ENCODE measurements at regions not wholly inside any gene's neighbourhood (a gene's known extent, or its start where the extent isn't known, plus 50 kb on each side); places are given as distances from the start of the nearest gene placed in this dataset.

GRCh38 chr5:110104060-110104725 lies 414.5 kb downstream of the MAN2A1 start:
- WGBS, 2 experiments (ENCODE audit: extremely low coverage in 1 of 2, insufficient coverage in 1 of 2, insufficient read length in 1 of 2, insufficient replicate concordance in 2 of 2, low coverage in 1 of 2, low lambda C conversion rate in 2 of 2, missing lambda C conversion rate in 1 of 2): 82% methylated on average over 13 of the region's 13 CpGs; no CpG with 5 or more reads in 1 of the 2 experiments
- Histone ChIP-seq H3K27me3 (replicated peaks in 1 of 4; ENCODE audit: control insufficient read depth in 3 of 4, extremely low read depth in 1 of 4, insufficient read depth in 3 of 4, low read length in 3 of 4) (no peaks in the 10 kb centered on the region), H4K5ac (ENCODE audit: insufficient read length, low read depth, low read length) (no peak overlapping the region), H3K14ac (ENCODE audit: insufficient read length) (no peak overlapping the region), H3K23me2 (ENCODE audit: low read depth, low read length) (no peaks in the 10 kb centered on the region; the same call in 1 of the 2 replicates), H4K8ac (ENCODE audit: extremely low read depth, insufficient read depth, low read length) (no peak overlapping the region), H2BK20ac (ENCODE audit: low read length) (no peak overlapping the region), H2BK120ac (replicated peaks; ENCODE audit: low read depth, low read length) (no peak overlapping the region), H3K36me3 (ENCODE audit: control insufficient read depth in 2 of 4, insufficient read depth in 4 of 4, low read length in 3 of 4) (no peaks in the 10 kb centered on the region), H3K9me3 (ENCODE audit: insufficient read depth in 2 of 2, low read depth in 1 of 2, low read length in 1 of 2) (no peaks in the 10 kb centered on the region), H3K79me1 (ENCODE audit: low read depth, low read length) (no peaks in the 10 kb centered on the region), H2BK12ac (ENCODE audit: low read depth, low read length) (no peak overlapping the region), H3K23ac (ENCODE audit: insufficient read length) (no peak overlapping the region), H2BK5ac (ENCODE audit: low read depth, low read length) (no peak overlapping the region), H2BK15ac (ENCODE audit: low read length) (no peak overlapping the region), H3K79me2 (ENCODE audit: control insufficient read depth in 1 of 2, insufficient read depth in 2 of 2, low read length in 2 of 2) (no peaks in the 10 kb centered on the region), H3K4me2 (ENCODE audit: insufficient read depth in 1 of 2, low read depth in 2 of 2, low read length in 2 of 2) (no peak overlapping the region), H2AFZ (ENCODE audit: low read length) (0 out of 2 replicates have a peak overlapping the region, but pooled peaks have one; percentile 37), H3K56ac (replicated peaks; ENCODE audit: insufficient read length, low read depth, low read length) (no peak overlapping the region), H4K20me1 (replicated peaks in 1 of 2; ENCODE audit: control insufficient read depth in 1 of 2, insufficient read depth in 2 of 2, low read length in 2 of 2) (no peaks in the 10 kb centered on the region), H3K18ac (ENCODE audit: extremely low read depth, low read length) (no peak overlapping the region), H3K4ac (replicated peaks; ENCODE audit: insufficient read length, low read depth, low read length) (no peak overlapping the region), H3K27ac (ENCODE audit: low read depth, low read length) (no peak overlapping the region), H3K4me3 (ENCODE audit: extremely low read depth in 1 of 4, insufficient read depth in 2 of 4, low read depth in 3 of 4, low read length in 4 of 4) (no peak overlapping the region), H3K4me1 (replicated peaks in 1 of 4; ENCODE audit: control insufficient read depth in 3 of 4, insufficient read depth in 4 of 4, low read length in 3 of 4) (no peaks in the 10 kb centered on the region; a peak in 1 of 7 replicates), H4K91ac (replicated peaks; ENCODE audit: insufficient read length, low read length) (no peak overlapping the region), H3K9ac (replicated peaks in 1 of 4; ENCODE audit: extremely low read depth in 1 of 4, low read depth in 3 of 4, low read length in 3 of 4) (no peak overlapping the region), H2AK5ac (ENCODE audit: low read depth, low read length) (no peak overlapping the region)
- FAIRE-seq (no peak), DNase-seq (ENCODE audit: low read depth in 1 of 2, low spot score in 2 of 2) (no peak)
- TF ChIP-seq GTF2F1 (IDR thresholded peaks at IDR 0.05; ENCODE audit: borderline replicate concordance, low read depth, low read length) (no peak), CTCF (IDR thresholded peaks at IDR 0.05; ENCODE audit: control extremely low read depth in 1 of 3, insufficient read depth in 1 of 3, low read depth in 1 of 3, low read length in 3 of 3) (no peak), BACH1 (IDR thresholded peaks at IDR 0.05; ENCODE audit: low read length) (no peak), CBX8 (IDR thresholded peaks at IDR 0.05; ENCODE audit: borderline replicate concordance, low read depth, low read length) (no peak), JUN (IDR thresholded peaks at IDR 0.05; ENCODE audit: low read depth, low read length) (no peak)
- ChIA-PET CTCF (ENCODE audit: partially characterized antibody) (no interaction called here), POLR2A (ENCODE audit: partially characterized antibody) (no interaction called here)
